ENCODE measurements at regions not wholly inside any gene's neighbourhood (a gene's known extent, or its start where the extent isn't known, plus 50 kb on each side); places are given as distances from the start of the nearest gene placed in this dataset.

GRCh38 chr3:40803311-40803710 is 278.6 kb downstream of the ZNF621 start:
- DNase-seq (ENCODE audit: low read depth in 1 of 2, low spot score in 1 of 2), result no peak

- no peak for DNase-seq (ENCODE audit: low read depth in 1 of 2, low spot score in 1 of 2)
Observed at GRCh38 chr3:40805456-40805855, 280.7 kb downstream of the ZNF621 start.

GRCh38 chr3:40810813-40811212 is 286.1 kb downstream of the ZNF621 start:
- no peak for DNase-seq (ENCODE audit: low read depth in 1 of 2, low spot score in 1 of 2)

GRCh38 chr3:40817017-40817416 is 292.3 kb downstream of the ZNF621 start:
- DNase-seq (ENCODE audit: low read depth in 1 of 2, low spot score in 1 of 2), result no peak

GRCh38 chr3:40821315-40821714 is 296.6 kb downstream of the ZNF621 start:
- no peak for DNase-seq (ENCODE audit: low read depth in 1 of 2, low spot score in 1 of 2)

GRCh38 chr3:40827226-40827625 is 302.5 kb downstream of the ZNF621 start:
- DNase-seq (ENCODE audit: low read depth in 1 of 2, low spot score in 1 of 2), result no peak

- no peak for DNase-seq (ENCODE audit: low read depth in 1 of 2, low spot score in 1 of 2)
Observed at GRCh38 chr3:40827942-40828688, 303.4 kb downstream of the ZNF621 start.

GRCh38 chr3:40828741-40829415 is 304.1 kb downstream of the ZNF621 start:
- DNase-seq (ENCODE audit: low read depth in 1 of 2, low spot score in 1 of 2), result no peak

GRCh38 chr3:40829876-40830275 is 305.1 kb downstream of the ZNF621 start:
- DNase-seq (ENCODE audit: low read depth in 1 of 2, low spot score in 1 of 2), result no peak

GRCh38 chr3:40837300-40837699 is 312.5 kb downstream of the ZNF621 start:
- DNase-seq (ENCODE audit: low read depth in 1 of 2, low spot score in 1 of 2), result no peak

- no peak for DNase-seq (ENCODE audit: low read depth in 1 of 2, low spot score in 1 of 2)
Observed at GRCh38 chr3:40841131-40841530, 316.4 kb downstream of the ZNF621 start.

GRCh38 chr3:40841570-40842109 is 316.9 kb downstream of the ZNF621 start:
- DNase-seq (ENCODE audit: low read depth in 1 of 2, low spot score in 1 of 2), result no peak

- no peak for DNase-seq (ENCODE audit: low read depth in 1 of 2, low spot score in 1 of 2)
Observed at GRCh38 chr3:40842714-40843113, 318.0 kb downstream of the ZNF621 start.

- no peak for DNase-seq (ENCODE audit: low read depth in 1 of 2, low spot score in 1 of 2)
Observed at GRCh38 chr3:40843208-40843624, 318.5 kb downstream of the ZNF621 start.

- DNase-seq (ENCODE audit: low read depth in 1 of 2, low spot score in 1 of 2), result no peak
Observed at GRCh38 chr3:40843851-40844548, 319.2 kb downstream of the ZNF621 start.

GRCh38 chr3:40844896-40845295 is 320.1 kb downstream of the ZNF621 start:
- DNase-seq (ENCODE audit: low read depth in 1 of 2, low spot score in 1 of 2), result no peak

GRCh38 chr3:40845447-40845846 is 320.7 kb downstream of the ZNF621 start:
- no peak for DNase-seq (ENCODE audit: low read depth in 1 of 2, low spot score in 1 of 2)

- DNase-seq (ENCODE audit: low read depth in 1 of 2, low spot score in 1 of 2), result no peak
Observed at GRCh38 chr3:40845916-40846315, 321.2 kb downstream of the ZNF621 start.

- DNase-seq (ENCODE audit: low read depth in 1 of 2, low spot score in 1 of 2), result no peak
Observed at GRCh38 chr3:40846451-40846850, 321.7 kb downstream of the ZNF621 start.

GRCh38 chr3:40847551-40847992 is 322.8 kb downstream of the ZNF621 start:
- no peak for DNase-seq (ENCODE audit: low read depth in 1 of 2, low spot score in 1 of 2)

GRCh38 chr3:40848421-40848820 is 323.7 kb downstream of the ZNF621 start:
- no peak for DNase-seq (ENCODE audit: low read depth in 1 of 2, low spot score in 1 of 2)

GRCh38 chr3:40850861-40851260 is 326.1 kb downstream of the ZNF621 start:
- no peak for DNase-seq (ENCODE audit: low read depth in 1 of 2, low spot score in 1 of 2)
